ENCODE measurements at regions not wholly inside any gene's neighbourhood (a gene's known extent, or its start where the extent isn't known, plus 50 kb on each side); places are given as distances from the start of the nearest gene placed in this dataset.

GRCh38 chr4:54556051-54556450 lies 101.7 kb upstream of the KIT start:
- TF ChIP-seq POLR2AphosphoS5 (IDR thresholded peaks at IDR 0.05; ENCODE audit: low read depth, low read length) (no peak), REST (IDR thresholded peaks at IDR 0.05; ENCODE audit: insufficient read depth in 1 of 2, low read depth in 2 of 2, low read length in 2 of 2) (no peak), FOXP2 (optimal IDR thresholded peaks at IDR 0.05; ENCODE audit: borderline replicate concordance, extremely low read depth, extremely low read length, insufficient read depth) (no peak), SIN3A (IDR thresholded peaks at IDR 0.05; ENCODE audit: borderline replicate concordance, insufficient read depth, low read length) (no peak), TAF1 (IDR thresholded peaks at IDR 0.05; ENCODE audit: borderline replicate concordance, insufficient read depth, low read length) (no peak)

GRCh38 chr4:54556587-54556986 lies 101.2 kb upstream of the KIT start:
- TF ChIP-seq TAF1 (IDR thresholded peaks at IDR 0.05; ENCODE audit: borderline replicate concordance, insufficient read depth, low read length): no peak
- no peak for TF ChIP-seq POLR2AphosphoS5 (IDR thresholded peaks at IDR 0.05; ENCODE audit: low read depth, low read length)
- no peak for TF ChIP-seq REST (IDR thresholded peaks at IDR 0.05; ENCODE audit: insufficient read depth in 1 of 2, low read depth in 2 of 2, low read length in 2 of 2)
- TF ChIP-seq SIN3A (IDR thresholded peaks at IDR 0.05; ENCODE audit: borderline replicate concordance, insufficient read depth, low read length): no peak
- TF ChIP-seq FOXP2 (optimal IDR thresholded peaks at IDR 0.05; ENCODE audit: borderline replicate concordance, extremely low read depth, extremely low read length, insufficient read depth): no peak

GRCh38 chr4:54558889-54559677 lies 98.7 kb upstream of the KIT start:
- TF ChIP-seq TAF1 (IDR thresholded peaks at IDR 0.05; ENCODE audit: borderline replicate concordance, insufficient read depth, low read length) (no peak), FOXP2 (optimal IDR thresholded peaks at IDR 0.05; ENCODE audit: borderline replicate concordance, extremely low read depth, extremely low read length, insufficient read depth) (no peak), POLR2AphosphoS5 (IDR thresholded peaks at IDR 0.05; ENCODE audit: low read depth, low read length) (no peak), REST (IDR thresholded peaks at IDR 0.05; ENCODE audit: insufficient read depth in 1 of 2, low read depth in 2 of 2, low read length in 2 of 2) (no peak), SIN3A (IDR thresholded peaks at IDR 0.05; ENCODE audit: borderline replicate concordance, insufficient read depth, low read length) (no peak)

- TF ChIP-seq TAF1 (IDR thresholded peaks at IDR 0.05; ENCODE audit: borderline replicate concordance, insufficient read depth, low read length): no peak
- no peak for TF ChIP-seq REST (IDR thresholded peaks at IDR 0.05; ENCODE audit: insufficient read depth in 1 of 2, low read depth in 2 of 2, low read length in 2 of 2)
- TF ChIP-seq SIN3A (IDR thresholded peaks at IDR 0.05; ENCODE audit: borderline replicate concordance, insufficient read depth, low read length): no peak
- no peak for TF ChIP-seq POLR2AphosphoS5 (IDR thresholded peaks at IDR 0.05; ENCODE audit: low read depth, low read length)
- TF ChIP-seq FOXP2 (optimal IDR thresholded peaks at IDR 0.05; ENCODE audit: borderline replicate concordance, extremely low read depth, extremely low read length, insufficient read depth): no peak
Measured at GRCh38 chr4:54560513-54560912, 97.2 kb upstream of the KIT start.
